ENCODE measurements at regions not wholly inside any gene's neighbourhood (a gene's known extent, or its start where the extent isn't known, plus 50 kb on each side); places are given as distances from the start of the nearest gene placed in this dataset.

DNA sequence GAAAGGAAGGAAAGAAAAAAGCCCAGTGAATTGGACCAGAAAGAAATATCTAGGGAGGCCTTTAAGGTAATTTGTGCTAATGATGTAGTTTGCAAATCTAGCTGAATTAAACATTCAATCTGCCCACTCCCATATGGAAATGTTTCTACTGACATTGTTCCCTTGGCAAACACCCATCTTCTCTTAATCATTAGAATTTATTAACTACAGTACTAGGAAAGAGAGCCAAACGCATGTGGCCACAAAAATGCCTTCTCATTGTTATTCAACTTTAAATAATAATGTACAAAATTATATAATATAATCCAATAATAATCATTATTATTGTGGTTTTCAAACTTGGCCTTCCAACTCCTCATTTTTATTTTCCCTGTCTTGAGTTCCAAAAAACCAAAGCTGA, 234.7 kb downstream of the NHLRC3 start:
- TF ChIP-seq HOXB6 (CRISPR knock-in tag; IDR thresholded peaks at IDR 0.05; ENCODE audit: borderline replicate concordance) (no peak), TAF1 (IDR thresholded peaks at IDR 0.05; ENCODE audit: control insufficient read depth, extremely low read depth, insufficient read depth, low read length, severe bottlenecking) (no peak), SP1 (CRISPR knock-in tag; IDR thresholded peaks at IDR 0.05) (no peak), MGA (IDR thresholded peaks at IDR 0.05) (no peak), ZBTB40 (IDR thresholded peaks at IDR 0.05) (no peak), ZBTB40 (CRISPR knock-in tag; IDR thresholded peaks at IDR 0.05) (no peak), TAF9B (IDR thresholded peaks at IDR 0.05; ENCODE audit: partially characterized antibody) (no peak), ARID2 (IDR thresholded peaks at IDR 0.05) (no peak), HDGF (IDR thresholded peaks at IDR 0.05) (no peak)
- TF ChIP-seq, protein P1, sequence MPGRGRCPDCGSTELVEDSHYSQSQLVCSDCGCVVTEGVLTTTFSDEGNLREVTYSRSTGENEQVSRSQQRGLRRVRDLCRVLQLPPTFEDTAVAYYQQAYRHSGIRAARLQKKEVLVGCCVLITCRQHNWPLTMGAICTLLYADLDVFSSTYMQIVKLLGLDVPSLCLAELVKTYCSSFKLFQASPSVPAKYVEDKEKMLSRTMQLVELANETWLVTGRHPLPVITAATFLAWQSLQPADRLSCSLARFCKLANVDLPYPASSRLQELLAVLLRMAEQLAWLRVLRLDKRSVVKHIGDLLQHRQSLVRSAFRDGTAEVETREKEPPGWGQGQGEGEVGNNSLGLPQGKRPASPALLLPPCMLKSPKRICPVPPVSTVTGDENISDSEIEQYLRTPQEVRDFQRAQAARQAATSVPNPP (IDR thresholded peaks at IDR 0.05; ENCODE audit: borderline replicate concordance, insufficient read depth, insufficient read length), result no peak
